ENCODE measurements at regions not wholly inside any gene's neighbourhood (a gene's known extent, or its start where the extent isn't known, plus 50 kb on each side); places are given as distances from the start of the nearest gene placed in this dataset.
"Not testable (repeated sequence)": the region's sequence is repeated elsewhere in the genome, so short reads cannot be mapped to it uniquely, and the experiment has no call there.

- ATAC-seq (no peak), DNase-seq (no peak)
- H3K27ac ChIP-seq (ENCODE audit: low read depth, low read length) = no peak overlapping the region
- Mint-ChIP-seq H3K4me3 (no peak overlapping the region), H3K27me3 (peaks cover 0 to 15% (median 1%) of the 10 kb centered on the region in 5 donors), H3K9me3 (no peaks in the 10 kb centered on the region), H3K4me1 (no peaks in the 10 kb centered on the region), H3K27ac (no peak overlapping the region), H3K36me3 (no peaks in the 10 kb centered on the region)
- H3K36me3 ChIP-seq (ENCODE audit: control insufficient read depth in 2 of 3, insufficient read depth in 3 of 3, low read length in 3 of 3) = no peaks in the 10 kb centered on the region
- no peaks in the 10 kb centered on the region for H3K9me3 ChIP-seq (ENCODE audit: control insufficient read depth in 2 of 3, low read length in 3 of 3)
- intact Hi-C loops (cut with micrococcal nuclease) = no loop called here
- no peak overlapping the region for H3K4me3 ChIP-seq (ENCODE audit: low read length)
- POLR2A ChIA-PET = interaction anchor here (0.7 kb wide), 1 partner anchor 70 kb away, joined by 3 read pairs; no protein-coding TSS in a partner anchor
- H3K4me1 ChIP-seq (ENCODE audit: control insufficient read depth in 2 of 2, insufficient read depth in 2 of 2, low read length in 2 of 2) = no peaks in the 10 kb centered on the region
- H3K27me3 ChIP-seq (ENCODE audit: control insufficient read depth in 2 of 2, insufficient read depth in 2 of 2, low read length in 2 of 2) = no peaks in the 10 kb centered on the region
- CTCF ChIA-PET = no interaction called here
Measured at GRCh38 chr3:110419096-110419495, 652.5 kb upstream of the NECTIN3 start.

- Histone ChIP-seq H3K4me3 (ENCODE audit: low read length) (no peak overlapping the region), H3K27ac (ENCODE audit: low read depth, low read length) (no peak overlapping the region), H3K4me1 (ENCODE audit: control insufficient read depth in 2 of 2, insufficient read depth in 2 of 2, low read length in 2 of 2) (no peaks in the 10 kb centered on the region), H3K36me3 (ENCODE audit: control insufficient read depth in 2 of 3, insufficient read depth in 3 of 3, low read length in 3 of 3) (no peaks in the 10 kb centered on the region), H3K9me3 (ENCODE audit: control insufficient read depth in 2 of 3, low read length in 3 of 3) (no peaks in the 10 kb centered on the region), H3K27me3 (ENCODE audit: control insufficient read depth in 2 of 2, insufficient read depth in 2 of 2, low read length in 2 of 2) (no peaks in the 10 kb centered on the region)
- ChIA-PET POLR2A (no interaction called here), CTCF (no interaction called here)
- no peaks in the 10 kb centered on the region for H3K4me1 Mint-ChIP-seq
- H3K36me3 Mint-ChIP-seq = no peaks in the 10 kb centered on the region
- intact Hi-C loops (cut with micrococcal nuclease) = no loop called here
- no peak overlapping the region for H3K27ac Mint-ChIP-seq
- H3K4me3 Mint-ChIP-seq = no peak overlapping the region
- ATAC-seq (no peak), DNase-seq (no peak)
- H3K27me3 Mint-ChIP-seq = peaks cover 0 to 15% (median 0%) of the 10 kb centered on the region in 5 donors
- H3K9me3 Mint-ChIP-seq = no peaks in the 10 kb centered on the region
Measured at GRCh38 chr3:110419601-110420000, 652.0 kb upstream of the NECTIN3 start.

- CTCF ChIA-PET = no interaction called here
Measured at GRCh38 chr3:110420158-110420641, 651.4 kb upstream of the NECTIN3 start.

GRCh38 chr3:110423276-110423675 is 648.3 kb upstream of the NECTIN3 start:
- no peak overlapping the region for H3K27ac ChIP-seq (ENCODE audit: low read depth, low read length)
- ChIA-PET POLR2A (no interaction called here), CTCF (no interaction called here)
- no peaks in the 10 kb centered on the region for H3K9me3 Mint-ChIP-seq
- H3K27me3 Mint-ChIP-seq = no peaks in the 10 kb centered on the region
- H3K9me3 ChIP-seq (ENCODE audit: control insufficient read depth in 2 of 3, low read length in 3 of 3) = no peaks in the 10 kb centered on the region
- no peak for ATAC-seq
- H3K4me3 ChIP-seq (ENCODE audit: low read length) = no peak overlapping the region
- H3K4me3 Mint-ChIP-seq = no peak overlapping the region
- H3K27ac Mint-ChIP-seq = no peak overlapping the region
- no peaks in the 10 kb centered on the region for H3K4me1 ChIP-seq (ENCODE audit: control insufficient read depth in 2 of 2, insufficient read depth in 2 of 2, low read length in 2 of 2)
- no peaks in the 10 kb centered on the region for H3K36me3 ChIP-seq (ENCODE audit: control insufficient read depth in 2 of 3, insufficient read depth in 3 of 3, low read length in 3 of 3)
- no peak for DNase-seq
- intact Hi-C loops (cut with micrococcal nuclease) = no loop called here
- no peaks in the 10 kb centered on the region for H3K4me1 Mint-ChIP-seq
- no peaks in the 10 kb centered on the region for H3K36me3 Mint-ChIP-seq
- H3K27me3 ChIP-seq (ENCODE audit: control insufficient read depth in 2 of 2, insufficient read depth in 2 of 2, low read length in 2 of 2) = no peaks in the 10 kb centered on the region

More at GRCh38 chr3:110420158-110420641, 651.4 kb upstream of the NECTIN3 start:
- H3K9me3 ChIP-seq (ENCODE audit: control insufficient read depth in 2 of 3, low read length in 3 of 3) = no peaks in the 10 kb centered on the region
- H3K4me3 ChIP-seq (ENCODE audit: low read length) = no peak overlapping the region
- H3K27ac ChIP-seq (ENCODE audit: low read depth, low read length) = no peak overlapping the region
- Mint-ChIP-seq H3K4me1 (no peaks in the 10 kb centered on the region), H3K9me3 (no peaks in the 10 kb centered on the region), H3K36me3 (no peaks in the 10 kb centered on the region), H3K27me3 (peaks cover 0 to 12% (median 0%) of the 10 kb centered on the region in 5 donors), H3K4me3 (no peak overlapping the region), H3K27ac (no peak overlapping the region)
- H3K4me1 ChIP-seq (ENCODE audit: control insufficient read depth in 2 of 2, insufficient read depth in 2 of 2, low read length in 2 of 2) = no peaks in the 10 kb centered on the region
- DNase-seq (no peak), ATAC-seq (no peak)
- H3K27me3 ChIP-seq (ENCODE audit: control insufficient read depth in 2 of 2, insufficient read depth in 2 of 2, low read length in 2 of 2) = no peaks in the 10 kb centered on the region
- POLR2A ChIA-PET = no interaction called here
- H3K36me3 ChIP-seq (ENCODE audit: control insufficient read depth in 2 of 3, insufficient read depth in 3 of 3, low read length in 3 of 3) = no peaks in the 10 kb centered on the region
- intact Hi-C loops (cut with micrococcal nuclease) = no loop called here

- peaks cover 0 to 4% (median 0%) of the 10 kb centered on the region in 5 donors for H3K27me3 Mint-ChIP-seq
- Histone ChIP-seq H3K36me3 (ENCODE audit: control insufficient read depth in 2 of 3, insufficient read depth in 3 of 3, low read length in 3 of 3) (no peaks in the 10 kb centered on the region), H3K27ac (ENCODE audit: low read depth, low read length) (no peak overlapping the region), H3K4me1 (ENCODE audit: control insufficient read depth in 2 of 2, insufficient read depth in 2 of 2, low read length in 2 of 2) (no peaks in the 10 kb centered on the region), H3K9me3 (ENCODE audit: control insufficient read depth in 2 of 3, low read length in 3 of 3) (no peaks in the 10 kb centered on the region), H3K4me3 (ENCODE audit: low read length) (no peak overlapping the region), H3K27me3 (ENCODE audit: control insufficient read depth in 2 of 2, insufficient read depth in 2 of 2, low read length in 2 of 2) (no peaks in the 10 kb centered on the region)
- DNase-seq = no peak
- H3K4me1 Mint-ChIP-seq = no peaks in the 10 kb centered on the region
- POLR2A ChIA-PET = no interaction called here
- no peaks in the 10 kb centered on the region for H3K36me3 Mint-ChIP-seq
- no peak overlapping the region for H3K27ac Mint-ChIP-seq
- no peaks in the 10 kb centered on the region for H3K9me3 Mint-ChIP-seq
- no peak for ATAC-seq
- intact Hi-C loops (cut with micrococcal nuclease) = loop anchor here in 1 of 2 donors (10.0 kb wide), 1 partner anchor 1105 kb away; no protein-coding TSS in a partner anchor
- CTCF ChIA-PET = no interaction called here
- H3K4me3 Mint-ChIP-seq = no peak overlapping the region
Measured at GRCh38 chr3:110430146-110430545, 641.5 kb upstream of the NECTIN3 start.

- intact Hi-C loops (cut with micrococcal nuclease) = loop anchor here in 1 of 2 donors (10.0 kb wide), 1 partner anchor 1099 kb away; no protein-coding TSS in a partner anchor
- Histone ChIP-seq H3K27ac (ENCODE audit: low read depth, low read length) (no peak overlapping the region), H3K9me3 (ENCODE audit: control insufficient read depth in 2 of 3, low read length in 3 of 3) (no peaks in the 10 kb centered on the region), H3K27me3 (ENCODE audit: control insufficient read depth in 2 of 2, insufficient read depth in 2 of 2, low read length in 2 of 2) (no peaks in the 10 kb centered on the region), H3K4me1 (ENCODE audit: control insufficient read depth in 2 of 2, insufficient read depth in 2 of 2, low read length in 2 of 2) (no peaks in the 10 kb centered on the region), H3K4me3 (ENCODE audit: low read length) (no peak overlapping the region), H3K36me3 (ENCODE audit: control insufficient read depth in 2 of 3, insufficient read depth in 3 of 3, low read length in 3 of 3) (no peaks in the 10 kb centered on the region)
- DNase-seq (no peak), ATAC-seq (no peak)
- Mint-ChIP-seq H3K36me3 (no peaks in the 10 kb centered on the region), H3K4me3 (no peak overlapping the region), H3K27me3 (peaks cover 0 to 17% (median 6%) of the 10 kb centered on the region in 5 donors), H3K9me3 (no peaks in the 10 kb centered on the region), H3K4me1 (no peaks in the 10 kb centered on the region), H3K27ac (no peak overlapping the region)
- ChIA-PET POLR2A (no interaction called here), CTCF (no interaction called here)
Measured at GRCh38 chr3:110436209-110436608, 635.4 kb upstream of the NECTIN3 start.

GRCh38 chr3:110440066-110440653 is 631.5 kb upstream of the NECTIN3 start:
- H3K27me3 ChIP-seq (ENCODE audit: control insufficient read depth in 2 of 2, insufficient read depth in 2 of 2, low read length in 2 of 2); CTCF ChIA-PET; H3K27ac ChIP-seq (ENCODE audit: low read depth, low read length); H3K36me3 Mint-ChIP-seq; H3K4me3 ChIP-seq (ENCODE audit: low read length); H3K4me1 Mint-ChIP-seq; POLR2A ChIA-PET; intact Hi-C loops (cut with micrococcal nuclease); H3K27ac Mint-ChIP-seq; H3K36me3 ChIP-seq (ENCODE audit: control insufficient read depth in 2 of 3, insufficient read depth in 3 of 3, low read length in 3 of 3); H3K4me3 Mint-ChIP-seq; H3K9me3 ChIP-seq (ENCODE audit: control insufficient read depth in 2 of 3, low read length in 3 of 3); H3K4me1 ChIP-seq (ENCODE audit: control insufficient read depth in 2 of 2, insufficient read depth in 2 of 2, low read length in 2 of 2); DNase-seq; H3K9me3 Mint-ChIP-seq; ATAC-seq: not testable (repeated sequence)
- peaks cover 0 to 12% (median 3%) of the 10 kb centered on the region in 5 donors for H3K27me3 Mint-ChIP-seq

Measured in naive thymus-derived CD4-positive, alpha-beta T cell (primary cell).